ENCODE measurements at regions not wholly inside any gene's neighbourhood (a gene's known extent, or its start where the extent isn't known, plus 50 kb on each side); places are given as distances from the start of the nearest gene placed in this dataset.
"Not testable (repeated sequence)": the region's sequence is repeated elsewhere in the genome, so short reads cannot be mapped to it uniquely, and the experiment has no call there.

GRCh38 chr3:14057701-14058100 is 67.0 kb downstream of the CHCHD4 start:
- DNase-seq: no peak

GRCh38 chr3:14047841-14048240 is 76.8 kb downstream of the CHCHD4 start:
- DNase-seq: no peak

- no peak for DNase-seq
Observed at GRCh38 chr3:14047027-14047426, 77.6 kb downstream of the CHCHD4 start.

- DNase-seq: peak; percentile 49
Observed at GRCh38 chr3:14042680-14043079, 82.0 kb downstream of the CHCHD4 start.

- no peak for DNase-seq
Observed at GRCh38 chr3:14039149-14039548, 85.5 kb downstream of the CHCHD4 start.

- no peak for DNase-seq
Observed at GRCh38 chr3:14037211-14037610, 87.5 kb downstream of the CHCHD4 start.

- no peak for DNase-seq
Observed at GRCh38 chr3:14033023-14033422, 91.6 kb downstream of the CHCHD4 start.

- peak; percentile 26 for DNase-seq
Observed at GRCh38 chr3:14031271-14031670, 93.4 kb downstream of the CHCHD4 start.

GRCh38 chr3:14029390-14029995 is 95.2 kb downstream of the CHCHD4 start:
- DNase-seq: not testable (repeated sequence)

GRCh38 chr3:14028122-14028521 is 96.5 kb downstream of the CHCHD4 start:
- DNase-seq: not testable (repeated sequence)

GRCh38 chr3:14019459-14019858 is 105.2 kb downstream of the CHCHD4 start:
- peak; percentile 4 for DNase-seq

GRCh38 chr3:14016900-14017475 is 107.7 kb downstream of the CHCHD4 start:
- DNase-seq: no peak

GRCh38 chr3:14007006-14007405 is 117.7 kb downstream of the CHCHD4 start:
- DNase-seq: no peak

- peak; percentile 13 for DNase-seq
Observed at GRCh38 chr3:14001136-14001535, 121.3 kb upstream of the WNT7A start.

GRCh38 chr3:14000556-14000955 is 120.7 kb upstream of the WNT7A start:
- no peak for DNase-seq

- no peak for DNase-seq
Observed at GRCh38 chr3:13998831-13999230, 119.0 kb upstream of the WNT7A start.

GRCh38 chr3:13995216-13995615 is 115.3 kb upstream of the WNT7A start:
- not testable (repeated sequence) for DNase-seq

- not testable (repeated sequence) for DNase-seq
Observed at GRCh38 chr3:13988925-13989324, 109.1 kb upstream of the WNT7A start.

GRCh38 chr3:13976469-13976868 is 96.6 kb upstream of the WNT7A start:
- no peak for DNase-seq

- no peak for DNase-seq
Observed at GRCh38 chr3:13975686-13976085, 95.8 kb upstream of the WNT7A start.

GRCh38 chr3:13972679-13973379 is 93.0 kb upstream of the WNT7A start:
- DNase-seq: no peak

GRCh38 chr3:13966302-13966701 is 86.4 kb upstream of the WNT7A start:
- no peak for DNase-seq

GRCh38 chr3:13963137-13963886 is 83.4 kb upstream of the WNT7A start:
- DNase-seq: no peak

Data from HCEC 1CT (cell line).